Endothelial cell (in vitro differentiated cells): ENCODE measurements at regions not wholly inside any gene's neighbourhood (a gene's known extent, or its start where the extent isn't known, plus 50 kb on each side); places are given as distances from the start of the nearest gene placed in this dataset.

ENCODE experiments used
- DNase-seq: peaks from one replicate; pipeline ENCODE4 v3.0.0; 2021; ENCODE audit warnings: low spot score
- H3K27ac Mint-ChIP-seq: one replicate; pipeline ENCODE4 v1.8.0; 2021; ENCODE audit warnings: mixed read lengths, inconsistent platforms; ENCODE audit not compliant: unreplicated experiment
- H3K27me3 Mint-ChIP-seq: one replicate; pipeline ENCODE4 v1.8.0; 2021; ENCODE audit warnings: mild to moderate bottlenecking, moderate library complexity, mixed read lengths, inconsistent platforms; ENCODE audit not compliant: unreplicated experiment
- H3K36me3 Mint-ChIP-seq: one replicate; pipeline ENCODE4 v1.8.0; 2021; ENCODE audit warnings: mild to moderate bottlenecking, low read depth, mixed read lengths, inconsistent platforms; ENCODE audit not compliant: unreplicated experiment
- H3K4me1 Mint-ChIP-seq: one replicate; pipeline ENCODE4 v1.8.0; 2021; ENCODE audit warnings: mild to moderate bottlenecking, mixed read lengths, inconsistent platforms; ENCODE audit not compliant: unreplicated experiment
- H3K4me3 Mint-ChIP-seq: one replicate; pipeline ENCODE4 v1.8.0; 2021; ENCODE audit warnings: mild to moderate bottlenecking, mixed read lengths, inconsistent platforms; ENCODE audit not compliant: unreplicated experiment
- H3K9me3 Mint-ChIP-seq: one replicate; pipeline ENCODE4 v1.8.0; 2021; ENCODE audit warnings: mixed read lengths, inconsistent platforms; ENCODE audit not compliant: unreplicated experiment
- CTCF ChIP-seq: fragments of 200-600 bp; sonication (generic); IDR thresholded peaks from one replicate; pipeline ENCODE4 v1.5.0; 2021; ENCODE audit warnings: antibody characterized with exemption; ENCODE audit not compliant: unreplicated experiment

GRCh38 chr9:7342229-7342628 lies 457.3 kb downstream of the DMAC1 start:
- no peak for DNase-seq
- H3K4me3 Mint-ChIP-seq, result no peak overlapping the region
- TF ChIP-seq CTCF, result no peak

DNA sequence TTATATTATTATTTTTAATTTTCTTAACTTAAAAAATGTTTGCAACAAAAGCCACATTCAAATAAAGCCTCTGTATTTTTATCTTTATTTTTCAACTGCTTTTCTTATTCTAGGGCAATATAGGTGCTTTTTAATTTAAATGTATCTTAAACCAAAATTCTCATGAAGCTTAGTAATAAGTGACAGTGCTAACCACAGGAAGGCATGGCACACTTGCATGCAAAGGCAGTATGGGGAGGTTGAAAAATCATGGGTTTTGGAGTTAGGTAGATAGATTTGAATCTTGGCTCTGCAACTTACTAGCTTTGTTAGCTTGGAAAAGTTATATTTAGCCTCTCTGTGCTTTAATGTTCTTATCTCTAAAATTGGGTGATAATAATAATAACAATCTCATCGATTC lies 458.0 kb downstream of the DMAC1 start:
- no peaks in the 10 kb centered on the region for H3K27me3 Mint-ChIP-seq
- no peak overlapping the region for H3K27ac Mint-ChIP-seq
- H3K4me3 Mint-ChIP-seq, result no peak overlapping the region

More at GRCh38 chr9:7342229-7342628, 457.3 kb downstream of the DMAC1 start:
- H3K27ac Mint-ChIP-seq, result no peak overlapping the region
- H3K27me3 Mint-ChIP-seq, result no peaks in the 10 kb centered on the region
- H3K36me3 Mint-ChIP-seq, result no peaks in the 10 kb centered on the region
- peaks cover 7% of the 10 kb centered on the region for H3K4me1 Mint-ChIP-seq
- H3K9me3 Mint-ChIP-seq, result no peaks in the 10 kb centered on the region

DNA sequence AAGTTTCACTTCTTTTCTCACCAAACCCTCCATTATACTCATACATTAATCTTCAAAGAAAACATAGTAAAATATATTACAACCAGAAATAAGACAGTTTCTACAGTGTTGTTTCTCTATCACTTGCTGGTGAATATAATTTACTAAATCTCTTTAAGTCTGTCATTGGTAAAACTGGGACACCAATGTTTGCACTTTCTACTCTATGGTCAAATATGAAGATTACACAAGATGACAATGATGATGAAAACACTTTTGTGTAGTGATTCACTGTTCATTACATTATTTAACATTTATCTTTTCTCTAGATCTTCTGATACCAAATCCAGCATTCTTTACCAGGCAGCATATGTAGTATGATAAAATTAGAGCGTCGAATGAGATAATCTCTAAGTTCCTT lies 459.1 kb downstream of the DMAC1 start:
- Mint-ChIP-seq H3K9me3 (no peaks in the 10 kb centered on the region), H3K36me3 (no peaks in the 10 kb centered on the region), H3K27me3 (no peaks in the 10 kb centered on the region), H3K4me1 (peaks cover 7% of the 10 kb centered on the region), H3K4me3 (no peak overlapping the region), H3K27ac (no peak overlapping the region)
- TF ChIP-seq CTCF, result no peak
- DNase-seq, result no peak

More for the DNA sequence above, 458.0 kb downstream of the DMAC1 start:
- Mint-ChIP-seq H3K4me1 (peaks cover 7% of the 10 kb centered on the region), H3K36me3 (no peaks in the 10 kb centered on the region), H3K9me3 (no peaks in the 10 kb centered on the region)
- no peak for TF ChIP-seq CTCF
- no peak for DNase-seq

DNA sequence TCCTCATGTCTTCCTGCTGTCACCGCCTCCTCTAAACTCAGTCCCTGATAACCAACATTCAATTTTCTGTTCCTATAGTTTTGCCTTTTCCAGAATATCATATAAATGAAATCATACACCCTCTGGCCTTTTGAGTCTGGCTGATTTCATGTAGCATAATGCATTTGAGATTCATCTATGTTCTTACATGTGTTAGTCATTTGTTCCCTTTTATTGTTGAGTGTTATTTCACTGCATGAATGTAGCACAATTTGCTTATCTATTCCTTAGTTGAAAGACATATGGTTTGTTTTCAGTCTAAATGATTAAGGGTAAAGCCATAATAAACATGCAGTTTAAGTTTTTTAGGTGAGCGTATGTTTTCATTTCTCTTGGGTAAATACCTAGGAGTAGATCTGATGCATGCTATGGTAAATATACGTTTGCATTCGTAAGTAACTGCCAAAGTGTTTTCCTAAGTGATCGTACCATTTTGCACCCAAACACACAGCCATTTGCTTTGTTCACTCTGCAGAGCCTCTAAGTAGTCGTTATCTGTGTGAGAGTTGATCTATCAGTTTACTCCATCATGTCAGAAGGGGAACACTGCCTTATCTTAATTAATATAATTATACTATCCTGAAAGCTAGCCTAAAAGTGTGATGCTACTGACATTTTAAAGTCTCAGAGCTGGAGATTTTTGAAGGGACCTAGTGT lies 460.8 kb downstream of the DMAC1 start:
- Mint-ChIP-seq H3K4me3 (no peak overlapping the region), H3K36me3 (no peaks in the 10 kb centered on the region), H3K27ac (no peak overlapping the region), H3K4me1 (peaks cover 4% of the 10 kb centered on the region), H3K9me3 (no peaks in the 10 kb centered on the region), H3K27me3 (no peaks in the 10 kb centered on the region)
- DNase-seq, result no peak
- TF ChIP-seq CTCF, result no peak

- Mint-ChIP-seq H3K9me3 (no peaks in the 10 kb centered on the region), H3K4me1 (peaks cover 2% of the 10 kb centered on the region), H3K27me3 (no peaks in the 10 kb centered on the region), H3K36me3 (no peaks in the 10 kb centered on the region), H3K27ac (no peak overlapping the region), H3K4me3 (no peak overlapping the region)
- no peak for DNase-seq
- TF ChIP-seq CTCF, result no peak
These were observed 463.1 kb downstream of the DMAC1 start for GRCh38 chr9:7336356-7337065.
